WTC11 (cell line): ENCODE measurements at regions not wholly inside any gene's neighbourhood (a gene's known extent, or its start where the extent isn't known, plus 50 kb on each side); places are given as distances from the start of the nearest gene placed in this dataset.

Source experiments
- ATAC-seq: fragments of 200-7000 bp; cut with Tn5 transposase; 2 replicates; pipeline ENCODE4 v1.10.0; 2021; ENCODE audit warnings: mild to moderate bottlenecking, moderate library complexity
- CTCF ChIA-PET: fragments of 300-600 bp; sonication (Branson Sonifier 250); formaldehyde crosslinking; loops from one replicate; lab custom pipeline; 2021; ENCODE audit warnings: antibody characterized with exemption; lab: Charles Lee
- POLR2A ChIA-PET: fragments of 350-600 bp; sonication (Branson Sonifier 250); formaldehyde crosslinking; loops from one replicate; lab custom pipeline; 2021; ENCODE audit warnings: antibody characterized with exemption; lab: Charles Lee
- DNase-seq: peaks from one replicate; pipeline ENCODE4 v3.0.0; 2021; ENCODE audit warnings: low spot score
- H3K27ac Mint-ChIP-seq: 2 replicates; pipeline ENCODE4 v1.8.0; 2021; ENCODE audit warnings: mixed read lengths
- H3K27me3 Mint-ChIP-seq: 2 replicates; pipeline ENCODE4 v1.8.0; 2021; ENCODE audit warnings: low read depth, mild to moderate bottlenecking, moderate library complexity, mixed read lengths
- H3K36me3 Mint-ChIP-seq: 2 replicates; pipeline ENCODE4 v1.8.0; 2021; ENCODE audit warnings: mixed read lengths
- H3K4me1 Mint-ChIP-seq: 2 replicates; pipeline ENCODE4 v1.8.0; 2022; ENCODE audit warnings: mixed read lengths
- H3K4me3 Mint-ChIP-seq: 2 replicates; pipeline ENCODE4 v1.8.0; 2021; ENCODE audit warnings: mild to moderate bottlenecking, moderate library complexity, mixed read lengths
- H3K9me3 Mint-ChIP-seq: 2 replicates; pipeline ENCODE4 v1.8.0; 2021; ENCODE audit warnings: mixed read lengths
- AR ChIP-seq: fragments of 250-450 bp; sonication (Bioruptor Pico); IDR thresholded peaks from 2 replicates; pipeline ENCODE4 v1.9.0; 2021; ENCODE audit warnings: mild to moderate bottlenecking
- ATF2 ChIP-seq: sonication (generic); formaldehyde crosslinking; IDR thresholded peaks from 2 replicates; pipeline ENCODE4 v1.8.1; 2022; ENCODE audit warnings: low read depth, missing genetic modification reagents, borderline replicate concordance
- CREM ChIP-seq: sonication (generic); formaldehyde crosslinking; IDR thresholded peaks from 2 replicates; pipeline ENCODE4 v1.8.1; 2022; ENCODE audit warnings: mild to moderate bottlenecking, missing genetic modification reagents, moderate library complexity
- E2F1 ChIP-seq: sonication (generic); formaldehyde crosslinking; IDR thresholded peaks from 2 replicates; pipeline ENCODE4 v1.8.0; 2022; ENCODE audit warnings: mild to moderate bottlenecking, missing genetic modification reagents
- E2F5 ChIP-seq: sonication (generic); formaldehyde crosslinking; IDR thresholded peaks from 2 replicates; pipeline ENCODE4 v1.8.1; 2022; ENCODE audit warnings: mild to moderate bottlenecking, moderate library complexity, missing genetic modification reagents
- FOXP4 ChIP-seq: sonication (generic); formaldehyde crosslinking; IDR thresholded peaks from 2 replicates; pipeline ENCODE4 v1.8.0; 2022; ENCODE audit warnings: mild to moderate bottlenecking, missing genetic modification reagents
- GRHL2 ChIP-seq: fragments of 250-450 bp; sonication (Bioruptor Pico); IDR thresholded peaks from 2 replicates; pipeline ENCODE4 v1.8.0; 2022; ENCODE audit warnings: mild to moderate bottlenecking, moderate library complexity; ENCODE audit not compliant: insufficient replicate concordance, severe bottlenecking
- GTF2I ChIP-seq: fragments of 250-450 bp; sonication (Bioruptor Pico); conservative IDR thresholded peaks from 2 replicates; pipeline ENCODE4 v1.4.0; 2021; ENCODE audit warnings: mild to moderate bottlenecking
- NFATC4 ChIP-seq: fragments of 250-450 bp; sonication (Bioruptor Pico); IDR thresholded peaks from 2 replicates; pipeline ENCODE4 v1.9.0; 2021; ENCODE audit warnings: mild to moderate bottlenecking
- PRRX2 ChIP-seq: fragments of 250-450 bp; sonication (Bioruptor Pico); IDR thresholded peaks from 2 replicates; pipeline ENCODE4 v1.8.0; 2021; ENCODE audit warnings: mild to moderate bottlenecking
- STAT6 ChIP-seq: sonication (generic); formaldehyde crosslinking; conservative IDR thresholded peaks from 2 replicates; pipeline ENCODE4 v1.8.1; 2023; ENCODE audit warnings: mild to moderate bottlenecking, low read depth, missing genetic modification reagents, moderate library complexity
- ZNF232 ChIP-seq: sonication (generic); formaldehyde crosslinking; IDR thresholded peaks from 2 replicates; pipeline ENCODE4 v1.8.0; 2022; ENCODE audit warnings: mild to moderate bottlenecking, missing genetic modification reagents
- ZNF263 ChIP-seq: sonication (generic); formaldehyde crosslinking; IDR thresholded peaks from 2 replicates; pipeline ENCODE4 v1.8.1; 2022; ENCODE audit warnings: low read depth, mild to moderate bottlenecking, moderate library complexity, missing genetic modification reagents
- TF ChIP-seq, protein P1 (sequence below): sonication (generic); formaldehyde crosslinking; IDR thresholded peaks from 2 replicates; pipeline ENCODE4 v1.8.1; 2022; ENCODE audit warnings: low read depth, mild to moderate bottlenecking, moderate library complexity, missing genetic modification reagents, borderline replicate concordance
- TF ChIP-seq, protein P2 (sequence below): fragments of 250-450 bp; sonication (Bioruptor Pico); IDR thresholded peaks from 2 replicates; pipeline ENCODE4 v2.1.2; 2022; ENCODE audit warnings: mild to moderate bottlenecking, moderate library complexity
- TF ChIP-seq, protein P3 (sequence below): sonication (generic); formaldehyde crosslinking; IDR thresholded peaks from 2 replicates; pipeline ENCODE4 v1.8.1; 2022; ENCODE audit warnings: missing genetic modification reagents, borderline replicate concordance

- TF ChIP-seq, protein P1, sequence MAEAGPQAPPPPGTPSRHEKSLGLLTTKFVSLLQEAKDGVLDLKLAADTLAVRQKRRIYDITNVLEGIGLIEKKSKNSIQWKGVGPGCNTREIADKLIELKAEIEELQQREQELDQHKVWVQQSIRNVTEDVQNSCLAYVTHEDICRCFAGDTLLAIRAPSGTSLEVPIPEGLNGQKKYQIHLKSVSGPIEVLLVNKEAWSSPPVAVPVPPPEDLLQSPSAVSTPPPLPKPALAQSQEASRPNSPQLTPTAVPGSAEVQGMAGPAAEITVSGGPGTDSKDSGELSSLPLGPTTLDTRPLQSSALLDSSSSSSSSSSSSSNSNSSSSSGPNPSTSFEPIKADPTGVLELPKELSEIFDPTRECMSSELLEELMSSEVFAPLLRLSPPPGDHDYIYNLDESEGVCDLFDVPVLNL = no peak
- TF ChIP-seq GTF2I (CRISPR knock-in tag) = no peak
- TF ChIP-seq FOXP4 (CRISPR knock-in tag) = no peak
- TF ChIP-seq, all 79 proteins: peak for 0
These were observed 100.3 kb upstream of the PCSK1 start (continued) for GRCh38 chr5:96533371-96533770.

- CTCF ChIA-PET = no interaction called here
- TF ChIP-seq, protein P2, sequence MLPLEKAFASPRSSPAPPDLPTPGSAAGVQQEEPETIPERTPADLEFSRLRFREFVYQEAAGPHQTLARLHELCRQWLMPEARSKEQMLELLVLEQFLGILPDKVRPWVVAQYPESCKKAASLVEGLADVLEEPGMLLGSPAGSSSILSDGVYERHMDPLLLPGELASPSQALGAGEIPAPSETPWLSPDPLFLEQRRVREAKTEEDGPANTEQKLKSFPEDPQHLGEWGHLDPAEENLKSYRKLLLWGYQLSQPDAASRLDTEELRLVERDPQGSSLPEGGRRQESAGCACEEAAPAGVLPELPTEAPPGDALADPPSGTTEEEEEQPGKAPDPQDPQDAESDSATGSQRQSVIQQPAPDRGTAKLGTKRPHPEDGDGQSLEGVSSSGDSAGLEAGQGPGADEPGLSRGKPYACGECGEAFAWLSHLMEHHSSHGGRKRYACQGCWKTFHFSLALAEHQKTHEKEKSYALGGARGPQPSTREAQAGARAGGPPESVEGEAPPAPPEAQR = no peak
- TF ChIP-seq STAT6 (CRISPR knock-in tag) (no peak), CREM (no peak), ZNF232 (CRISPR knock-in tag) (no peak), NFATC4 (no peak), E2F1 (CRISPR knock-in tag) (no peak), ZNF263 (CRISPR knock-in tag) (no peak), AR (no peak), E2F5 (CRISPR knock-in tag) (no peak), GRHL2 (CRISPR knock-in tag) (no peak), PRRX2 (CRISPR knock-in tag) (no peak), ATF2 (no peak)
- TF ChIP-seq, protein P3, sequence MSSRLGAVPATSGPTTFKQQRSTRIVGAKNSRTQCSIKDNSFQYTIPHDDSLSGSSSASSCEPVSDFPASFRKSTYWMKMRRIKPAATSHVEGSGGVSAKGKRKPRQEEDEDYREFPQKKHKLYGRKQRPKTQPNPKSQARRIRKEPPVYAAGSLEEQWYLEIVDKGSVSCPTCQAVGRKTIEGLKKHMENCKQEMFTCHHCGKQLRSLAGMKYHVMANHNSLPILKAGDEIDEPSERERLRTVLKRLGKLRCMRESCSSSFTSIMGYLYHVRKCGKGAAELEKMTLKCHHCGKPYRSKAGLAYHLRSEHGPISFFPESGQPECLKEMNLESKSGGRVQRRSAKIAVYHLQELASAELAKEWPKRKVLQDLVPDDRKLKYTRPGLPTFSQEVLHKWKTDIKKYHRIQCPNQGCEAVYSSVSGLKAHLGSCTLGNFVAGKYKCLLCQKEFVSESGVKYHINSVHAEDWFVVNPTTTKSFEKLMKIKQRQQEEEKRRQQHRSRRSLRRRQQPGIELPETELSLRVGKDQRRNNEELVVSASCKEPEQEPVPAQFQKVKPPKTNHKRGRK (CRISPR knock-in tag) = no peak
- TF ChIP-seq, protein P1 = no peak
These were observed 104.3 kb upstream of the PCSK1 start for GRCh38 chr5:96537386-96537785.

More at GRCh38 chr5:96537386-96537785, 104.3 kb upstream of the PCSK1 start:
- H3K27ac Mint-ChIP-seq = no peak overlapping the region
- ATAC-seq (no peak), DNase-seq (no peak)
- no peak overlapping the region for H3K4me3 Mint-ChIP-seq
- H3K4me1 Mint-ChIP-seq = no peaks in the 10 kb centered on the region
- no peaks in the 10 kb centered on the region for H3K9me3 Mint-ChIP-seq
- H3K36me3 Mint-ChIP-seq = no peaks in the 10 kb centered on the region
- POLR2A ChIA-PET = no interaction called here
- H3K27me3 Mint-ChIP-seq = no peaks in the 10 kb centered on the region
